MG63 (cell line): ENCODE measurements at regions not wholly inside any gene's neighbourhood (a gene's known extent, or its start where the extent isn't known, plus 50 kb on each side); places are given as distances from the start of the nearest gene placed in this dataset.

Source experiments
- DNase-seq: peaks from one replicate; pipeline ENCODE4 v3.0.0-alpha.2; 2020
- H3K27me3 ChIP-seq: fragments of 250-450 bp; sonication (Bioruptor Pico); 2 replicates; pipeline ENCODE4 v1.5.1; 2020; ENCODE audit warnings: mild to moderate bottlenecking, moderate library complexity
- H3K36me3 ChIP-seq: fragments of 250-450 bp; sonication (Bioruptor Pico); 2 replicates; pipeline ENCODE4 v1.5.1; 2020; ENCODE audit warnings: mild to moderate bottlenecking, moderate library complexity
- H3K4me3 ChIP-seq: fragments of 250-450 bp; sonication (Bioruptor Pico); 2 replicates; pipeline ENCODE4 v1.5.1; 2020; ENCODE audit warnings: mild to moderate bottlenecking, moderate library complexity
- H3K9me3 ChIP-seq: fragments of 250-450 bp; sonication (Bioruptor Pico); 2 replicates; pipeline ENCODE4 v1.5.1; 2020; ENCODE audit warnings: mild to moderate bottlenecking, moderate library complexity

DNA sequence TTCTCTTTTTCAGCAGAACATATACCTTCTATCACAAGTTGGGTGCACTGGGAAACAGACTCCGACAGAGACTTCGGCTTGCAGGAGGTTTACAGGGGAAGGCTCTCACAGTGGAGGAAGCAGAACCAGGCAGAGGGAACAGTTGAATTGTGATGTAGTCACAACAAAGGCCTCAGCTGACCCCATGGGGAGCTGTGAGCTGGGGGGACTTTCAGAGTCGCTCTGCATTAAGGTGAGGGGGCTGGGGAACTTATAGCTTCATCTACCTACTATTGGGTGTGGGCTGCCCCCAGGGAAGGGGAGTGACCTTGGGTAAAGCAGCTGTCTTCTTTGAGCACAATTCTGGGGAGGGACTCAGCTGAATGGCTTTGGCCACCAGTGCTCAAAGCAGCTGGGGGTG is 94.9 kb upstream of the POU3F1 start:
- no peaks in the 10 kb centered on the region for H3K9me3 ChIP-seq
- no peak for DNase-seq

GRCh38 chr1:38139738-38140487 is 93.3 kb upstream of the POU3F1 start:
- no peaks in the 10 kb centered on the region for H3K27me3 ChIP-seq
- no peaks in the 10 kb centered on the region for H3K36me3 ChIP-seq
- H3K4me3 ChIP-seq: no peak overlapping the region
- H3K9me3 ChIP-seq: no peaks in the 10 kb centered on the region
- peak; percentile 54 for DNase-seq

More for the DNA sequence above, 94.9 kb upstream of the POU3F1 start:
- Histone ChIP-seq H3K27me3 (no peaks in the 10 kb centered on the region), H3K4me3 (no peak overlapping the region), H3K36me3 (no peaks in the 10 kb centered on the region)

DNA sequence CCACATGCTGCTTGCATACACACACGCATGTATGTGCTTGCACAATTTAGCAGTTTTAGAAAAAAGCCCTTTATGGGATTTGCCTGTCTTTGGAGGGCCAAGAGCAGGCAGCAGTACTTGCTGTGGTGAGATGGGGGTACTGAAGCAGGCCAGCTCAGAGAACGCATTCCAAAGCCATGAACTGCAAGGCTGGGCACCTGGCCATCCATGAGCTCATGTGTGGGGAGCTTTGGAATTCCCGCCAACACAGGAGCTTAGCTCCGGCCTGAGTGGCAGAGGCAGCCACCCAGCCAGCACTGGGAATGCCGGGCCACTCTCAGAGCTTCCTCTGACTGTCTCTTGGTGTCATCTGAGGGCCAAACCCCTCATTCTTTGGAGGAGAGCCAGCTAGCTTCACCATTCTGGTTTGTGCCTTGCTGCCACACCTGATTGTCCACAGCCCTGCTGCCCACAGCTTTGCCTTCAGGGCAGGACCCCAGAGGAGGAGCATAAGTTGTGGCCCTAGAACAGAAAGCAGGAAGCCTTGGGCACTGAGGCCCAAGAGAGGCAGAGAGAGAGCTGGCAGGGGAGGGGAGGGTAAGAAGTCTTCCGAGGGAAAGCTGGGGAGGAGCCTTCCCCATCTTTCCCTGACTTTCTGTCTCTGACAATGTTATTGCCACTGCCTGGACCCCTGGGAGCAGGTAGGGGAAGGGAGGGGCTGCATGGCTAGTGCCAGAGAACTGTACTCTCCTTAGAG is 92.1 kb upstream of the POU3F1 start:
- DNase-seq: peak; percentile 98
- H3K9me3 ChIP-seq: no peaks in the 10 kb centered on the region
- H3K36me3 ChIP-seq: no peaks in the 10 kb centered on the region
- H3K27me3 ChIP-seq: no peaks in the 10 kb centered on the region
- H3K4me3 ChIP-seq: no peak overlapping the region

GRCh38 chr1:38137164-38137563 is 90.6 kb upstream of the POU3F1 start:
- H3K27me3 ChIP-seq: no peaks in the 10 kb centered on the region

DNA sequence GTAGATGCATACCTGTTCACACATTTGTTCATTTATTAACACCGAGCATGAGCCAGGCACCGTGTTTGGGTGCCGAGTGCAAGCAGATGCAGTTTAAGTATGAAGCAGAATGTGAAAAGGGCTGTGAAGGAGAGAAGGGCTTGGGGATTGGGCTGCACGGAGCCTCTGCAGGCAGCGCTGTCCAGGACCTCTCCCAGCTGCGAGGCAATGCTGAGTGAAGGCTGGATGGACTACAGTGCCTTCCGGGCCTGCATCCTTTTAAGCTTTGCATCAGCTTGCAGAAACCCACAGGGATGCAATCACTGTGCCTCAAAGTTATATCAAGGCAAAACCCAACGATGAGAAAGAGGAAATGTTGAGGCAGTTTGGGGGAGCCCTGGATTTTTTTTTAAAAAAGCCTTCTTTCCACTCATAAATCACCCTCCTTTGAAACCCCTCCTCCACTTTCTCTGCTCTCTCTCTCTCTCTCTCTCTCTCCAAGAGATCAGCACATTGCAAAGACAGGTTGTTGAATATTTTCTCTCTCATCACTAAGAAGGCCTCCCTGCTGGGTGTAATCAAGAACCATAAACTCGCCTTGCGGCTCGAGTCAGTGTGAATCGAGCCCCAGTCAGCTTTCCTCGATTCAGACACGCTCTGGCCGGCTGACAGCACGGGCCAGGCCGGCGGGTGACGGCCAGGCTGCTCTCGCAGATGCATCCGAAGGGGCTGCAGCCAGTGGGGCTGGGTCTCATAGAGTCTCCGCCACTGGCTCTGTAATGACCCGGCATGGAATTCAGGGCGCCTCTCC is 89.2 kb upstream of the POU3F1 start:
- Histone ChIP-seq H3K4me3 (no peak overlapping the region), H3K9me3 (no peaks in the 10 kb centered on the region), H3K27me3 (no peaks in the 10 kb centered on the region), H3K36me3 (no peaks in the 10 kb centered on the region)
- no peak for DNase-seq

More at GRCh38 chr1:38137164-38137563, 90.6 kb upstream of the POU3F1 start:
- H3K36me3 ChIP-seq: no peaks in the 10 kb centered on the region
- no peak for DNase-seq
- no peak overlapping the region for H3K4me3 ChIP-seq
- H3K9me3 ChIP-seq: no peaks in the 10 kb centered on the region

DNA sequence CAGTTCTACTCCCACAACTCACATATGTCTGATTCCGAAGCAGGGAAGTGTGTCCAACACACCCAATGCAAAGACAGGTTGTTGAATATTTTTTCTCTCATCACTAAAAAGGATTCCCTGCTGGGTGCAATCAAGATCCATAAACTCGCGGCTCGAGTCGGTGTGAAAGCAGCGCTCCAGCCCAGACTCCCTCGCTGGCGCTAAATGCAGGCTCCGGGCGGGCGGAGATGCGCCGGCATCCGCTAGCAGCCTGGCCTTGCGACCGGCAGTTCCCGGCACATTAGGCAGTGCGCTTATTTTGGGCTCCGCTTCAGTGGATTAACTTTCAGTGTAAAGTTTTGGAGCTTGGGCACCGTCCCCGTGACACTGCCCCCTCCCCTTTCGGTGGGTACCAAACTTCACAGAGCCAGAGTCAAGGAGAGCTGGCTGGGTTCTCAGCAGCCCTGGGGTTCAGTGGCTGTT is 87.7 kb upstream of the POU3F1 start:
- H3K4me3 ChIP-seq: no peak overlapping the region
- no peaks in the 10 kb centered on the region for H3K36me3 ChIP-seq
- no peaks in the 10 kb centered on the region for H3K27me3 ChIP-seq
- no peak for DNase-seq
- H3K9me3 ChIP-seq: no peaks in the 10 kb centered on the region

DNA sequence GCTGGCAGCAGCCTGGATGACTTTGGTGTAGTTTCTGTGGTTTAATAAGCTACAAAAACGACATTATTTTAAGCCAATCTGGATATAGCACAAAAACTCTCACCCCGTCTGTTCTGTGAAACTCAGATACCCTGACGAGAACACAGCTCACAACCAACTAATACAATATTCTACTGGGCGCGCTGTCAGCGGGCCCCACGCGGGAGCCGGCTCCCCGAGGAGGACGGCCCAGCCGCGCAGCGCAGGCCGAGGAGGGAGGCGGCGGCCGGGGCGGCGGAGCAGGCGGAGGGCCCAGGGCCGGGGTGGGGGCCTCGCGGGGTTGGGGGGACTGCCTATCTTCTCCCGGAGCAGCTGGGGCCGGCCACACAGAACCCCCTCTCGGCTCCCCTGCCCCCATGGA is 87.2 kb upstream of the POU3F1 start:
- no peaks in the 10 kb centered on the region for H3K9me3 ChIP-seq
- no peaks in the 10 kb centered on the region for H3K27me3 ChIP-seq
- H3K36me3 ChIP-seq: no peaks in the 10 kb centered on the region
- DNase-seq: no peak
- no peak overlapping the region for H3K4me3 ChIP-seq

- Histone ChIP-seq H3K36me3 (no peaks in the 10 kb centered on the region), H3K9me3 (no peaks in the 10 kb centered on the region), H3K4me3 (no peak overlapping the region), H3K27me3 (no peaks in the 10 kb centered on the region)
- DNase-seq: no peak
These were observed 86.7 kb upstream of the POU3F1 start for GRCh38 chr1:38133304-38133703.

- no peak for DNase-seq
- H3K36me3 ChIP-seq: no peaks in the 10 kb centered on the region
- no peaks in the 10 kb centered on the region for H3K9me3 ChIP-seq
- no peak overlapping the region for H3K4me3 ChIP-seq
- no peaks in the 10 kb centered on the region for H3K27me3 ChIP-seq
These were observed 86.1 kb upstream of the POU3F1 start for GRCh38 chr1:38132681-38133080.

DNA sequence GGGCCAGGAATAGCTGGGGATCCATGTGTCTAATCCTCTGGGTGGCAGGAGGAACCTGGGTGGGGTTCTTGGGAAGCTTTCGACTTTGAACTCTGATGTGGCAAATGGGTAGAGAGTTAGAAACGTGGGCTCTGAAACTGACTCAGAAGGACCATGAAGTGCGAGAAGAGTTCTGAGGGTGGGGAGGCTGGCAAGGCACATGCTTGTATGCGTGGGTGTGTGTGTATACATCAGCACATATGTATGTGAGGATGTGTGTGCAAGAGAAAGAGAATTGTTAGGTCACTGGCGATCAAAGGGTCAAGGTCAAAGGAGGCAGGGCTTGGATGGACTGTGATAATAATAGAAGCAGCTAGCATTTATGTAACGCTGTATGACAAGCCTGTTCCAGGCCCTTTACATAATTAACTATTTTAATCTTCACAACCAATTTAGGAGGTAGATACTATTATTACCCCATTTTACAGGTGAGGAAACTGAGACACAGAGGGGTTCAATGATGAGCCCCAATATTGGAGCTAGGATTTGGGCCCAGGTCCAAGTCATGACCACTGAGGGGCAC is 84.5 kb upstream of the POU3F1 start:
- Histone ChIP-seq H3K36me3 (no peaks in the 10 kb centered on the region), H3K4me3 (no peak overlapping the region), H3K27me3 (no peaks in the 10 kb centered on the region), H3K9me3 (no peaks in the 10 kb centered on the region)
- peak; percentile 47 for DNase-seq

GRCh38 chr1:38129971-38130370 is 83.4 kb upstream of the POU3F1 start:
- H3K4me3 ChIP-seq: no peak overlapping the region
- no peaks in the 10 kb centered on the region for H3K9me3 ChIP-seq
- peak; percentile 28 for DNase-seq
- no peaks in the 10 kb centered on the region for H3K36me3 ChIP-seq
- no peaks in the 10 kb centered on the region for H3K27me3 ChIP-seq

DNA sequence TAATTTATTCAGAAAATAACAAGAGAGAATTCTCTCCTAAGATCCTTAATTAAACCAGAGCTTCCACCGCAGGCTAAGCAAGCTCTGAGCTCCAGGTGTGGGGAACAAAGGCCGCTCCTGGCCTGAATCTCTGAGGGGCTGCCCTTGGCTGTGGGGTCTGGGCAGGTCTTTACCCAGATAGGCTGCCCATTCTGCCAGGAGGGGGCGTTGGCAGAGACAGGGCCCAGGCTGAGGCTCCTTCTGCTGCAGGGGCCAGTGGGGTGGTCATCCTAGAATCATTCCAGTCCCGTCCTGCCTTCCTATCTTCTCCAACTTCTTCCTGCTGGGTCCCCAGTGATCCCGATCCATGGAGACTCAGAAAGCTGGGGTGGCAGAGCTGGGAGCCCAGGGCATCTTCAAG is 82.9 kb upstream of the POU3F1 start:
- Histone ChIP-seq H3K9me3 (no peaks in the 10 kb centered on the region), H3K27me3 (no peaks in the 10 kb centered on the region), H3K36me3 (no peaks in the 10 kb centered on the region), H3K4me3 (no peak overlapping the region)
- no peak for DNase-seq

GRCh38 chr1:38128926-38129453 is 82.4 kb upstream of the POU3F1 start:
- no peaks in the 10 kb centered on the region for H3K9me3 ChIP-seq
- H3K4me3 ChIP-seq: no peak overlapping the region
- DNase-seq: no peak
- no peaks in the 10 kb centered on the region for H3K36me3 ChIP-seq
- H3K27me3 ChIP-seq: no peaks in the 10 kb centered on the region

- no peak for DNase-seq
- Histone ChIP-seq H3K9me3 (no peaks in the 10 kb centered on the region), H3K4me3 (no peak overlapping the region), H3K36me3 (no peaks in the 10 kb centered on the region), H3K27me3 (no peaks in the 10 kb centered on the region)
These were observed 81.9 kb upstream of the POU3F1 start for GRCh38 chr1:38128511-38128910.

DNA sequence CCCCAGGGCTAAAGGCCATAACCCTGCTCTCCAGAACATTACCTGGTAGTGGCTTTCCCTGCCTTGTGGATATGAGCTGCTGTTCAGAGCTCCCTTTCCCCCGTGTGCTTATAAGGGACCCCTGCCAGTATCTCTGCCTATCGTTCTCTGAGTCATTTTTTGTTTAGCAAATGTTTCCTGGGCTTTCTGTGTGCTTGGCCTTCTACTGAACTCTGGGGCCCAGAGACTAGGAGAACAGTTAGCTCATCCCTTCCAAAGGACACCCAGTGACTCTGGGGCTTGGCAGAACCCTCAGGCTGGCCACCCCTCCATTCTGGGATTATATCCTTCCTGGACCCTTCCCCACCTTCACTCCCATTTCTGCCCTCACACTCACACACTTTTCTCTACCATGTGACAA is 80.8 kb upstream of the POU3F1 start:
- Histone ChIP-seq H3K27me3 (no peaks in the 10 kb centered on the region), H3K36me3 (no peaks in the 10 kb centered on the region), H3K9me3 (no peaks in the 10 kb centered on the region), H3K4me3 (no peak overlapping the region)
- DNase-seq: peak; percentile 70

GRCh38 chr1:38126970-38127369 is 80.4 kb upstream of the POU3F1 start:
- no peaks in the 10 kb centered on the region for H3K27me3 ChIP-seq
- DNase-seq: no peak
- no peak overlapping the region for H3K4me3 ChIP-seq
- no peaks in the 10 kb centered on the region for H3K36me3 ChIP-seq
- H3K9me3 ChIP-seq: no peaks in the 10 kb centered on the region
